ENCODE measurements at regions not wholly inside any gene's neighbourhood (a gene's known extent, or its start where the extent isn't known, plus 50 kb on each side); places are given as distances from the start of the nearest gene placed in this dataset.

DNA sequence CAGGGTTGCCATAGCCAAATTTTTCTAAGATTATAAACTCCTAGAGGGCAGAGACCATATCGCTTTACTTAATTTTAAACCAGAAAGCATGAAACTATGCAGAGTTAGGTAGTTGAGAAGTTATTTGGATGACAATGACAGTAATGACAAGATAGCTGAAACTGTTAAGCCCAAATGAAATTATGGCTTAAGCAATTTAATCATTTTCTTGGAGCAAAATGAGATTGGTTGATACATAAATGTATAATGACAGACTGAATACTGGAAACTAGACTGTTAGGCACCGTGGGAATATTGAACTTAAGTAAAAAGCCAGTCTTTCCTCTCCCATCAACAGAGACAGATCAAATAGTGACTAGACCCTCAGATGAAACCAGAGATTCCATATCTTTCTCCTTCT is 670.3 kb upstream of the NRSN1 start:
- no peaks in the 10 kb centered on the region for H3K9me3 ChIP-seq (ENCODE audit: low read depth)
- no peak overlapping the region for H3K4me3 ChIP-seq
- no peaks in the 10 kb centered on the region for H3K79me2 ChIP-seq (ENCODE audit: low read depth)
- no peaks in the 10 kb centered on the region for H3K4me1 ChIP-seq
- H3F3A ChIP-seq (ENCODE audit: low read depth): no peaks in the 10 kb centered on the region
- no peak overlapping the region for H3K4me3 Mint-ChIP-seq
- peaks cover 5% of the 10 kb centered on the region for H3K9me3 Mint-ChIP-seq
- H3K27me3 Mint-ChIP-seq (ENCODE audit: insufficient read depth, low read depth): no peaks in the 10 kb centered on the region
- no peaks in the 10 kb centered on the region for H4K20me1 ChIP-seq (ENCODE audit: low read depth)
- no peaks in the 10 kb centered on the region for H3K27me3 ChIP-seq
- H3K36me3 ChIP-seq: no peaks in the 10 kb centered on the region
- TF ChIP-seq EZH2 (IDR thresholded peaks at IDR 0.05) (no peak), EZH2phosphoT487 (IDR thresholded peaks at IDR 0.05) (no peak)
- TF ChIP-seq, protein P1, sequence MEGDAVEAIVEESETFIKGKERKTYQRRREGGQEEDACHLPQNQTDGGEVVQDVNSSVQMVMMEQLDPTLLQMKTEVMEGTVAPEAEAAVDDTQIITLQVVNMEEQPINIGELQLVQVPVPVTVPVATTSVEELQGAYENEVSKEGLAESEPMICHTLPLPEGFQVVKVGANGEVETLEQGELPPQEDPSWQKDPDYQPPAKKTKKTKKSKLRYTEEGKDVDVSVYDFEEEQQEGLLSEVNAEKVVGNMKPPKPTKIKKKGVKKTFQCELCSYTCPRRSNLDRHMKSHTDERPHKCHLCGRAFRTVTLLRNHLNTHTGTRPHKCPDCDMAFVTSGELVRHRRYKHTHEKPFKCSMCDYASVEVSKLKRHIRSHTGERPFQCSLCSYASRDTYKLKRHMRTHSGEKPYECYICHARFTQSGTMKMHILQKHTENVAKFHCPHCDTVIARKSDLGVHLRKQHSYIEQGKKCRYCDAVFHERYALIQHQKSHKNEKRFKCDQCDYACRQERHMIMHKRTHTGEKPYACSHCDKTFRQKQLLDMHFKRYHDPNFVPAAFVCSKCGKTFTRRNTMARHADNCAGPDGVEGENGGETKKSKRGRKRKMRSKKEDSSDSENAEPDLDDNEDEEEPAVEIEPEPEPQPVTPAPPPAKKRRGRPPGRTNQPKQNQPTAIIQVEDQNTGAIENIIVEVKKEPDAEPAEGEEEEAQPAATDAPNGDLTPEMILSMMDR (IDR thresholded peaks at IDR 0.05): no peak
- no peak overlapping the region for H2AFZ ChIP-seq (replicated peaks)
- no peak overlapping the region for H3K9ac ChIP-seq
- H3K4me2 ChIP-seq: no peak overlapping the region
- no peak overlapping the region for H3K27ac Mint-ChIP-seq
- no peak for DNase-seq (ENCODE audit: low spot score)
- peaks cover 4% of the 10 kb centered on the region for H3K4me1 Mint-ChIP-seq
- H3K36me3 Mint-ChIP-seq: no peaks in the 10 kb centered on the region
- no peak overlapping the region for H3K27ac ChIP-seq

DNA sequence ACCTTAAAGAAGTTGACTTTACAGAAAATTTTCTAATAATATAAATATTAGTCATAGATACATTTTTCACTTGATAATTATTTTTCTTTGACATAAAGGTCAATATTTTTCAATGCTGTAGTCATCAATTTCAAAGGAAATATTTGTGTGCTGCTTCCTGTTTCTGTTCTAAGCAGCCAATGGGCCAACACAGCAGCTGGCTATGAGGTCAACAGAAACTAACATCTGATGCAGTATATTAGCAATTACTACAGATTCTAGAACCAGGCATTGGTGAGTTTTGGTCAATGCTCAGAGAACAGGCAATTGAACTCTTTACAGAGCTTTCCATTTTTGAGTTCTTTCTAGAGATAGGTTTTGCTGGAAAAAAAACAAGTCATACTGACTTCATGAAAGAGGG is 669.6 kb upstream of the NRSN1 start:
- no peaks in the 10 kb centered on the region for H3K36me3 ChIP-seq
- DNase-seq (ENCODE audit: low spot score): no peak
- TF ChIP-seq, protein P1 (IDR thresholded peaks at IDR 0.05): no peak
- TF ChIP-seq EZH2 (IDR thresholded peaks at IDR 0.05) (no peak), EZH2phosphoT487 (IDR thresholded peaks at IDR 0.05) (no peak)
- H3K27me3 ChIP-seq: no peaks in the 10 kb centered on the region
- Mint-ChIP-seq H3K4me3 (no peak overlapping the region), H3K36me3 (no peaks in the 10 kb centered on the region), H3K4me1 (peaks cover 4% of the 10 kb centered on the region), H3K27ac (no peak overlapping the region), H3K9me3 (peaks cover 5% of the 10 kb centered on the region), H3K27me3 (ENCODE audit: insufficient read depth, low read depth) (no peaks in the 10 kb centered on the region)
- no peak overlapping the region for H3K4me2 ChIP-seq
- no peaks in the 10 kb centered on the region for H4K20me1 ChIP-seq (ENCODE audit: low read depth)
- no peak overlapping the region for H2AFZ ChIP-seq (replicated peaks)
- H3K9ac ChIP-seq: no peak overlapping the region
- no peaks in the 10 kb centered on the region for H3F3A ChIP-seq (ENCODE audit: low read depth)
- no peak overlapping the region for H3K4me3 ChIP-seq
- H3K9me3 ChIP-seq (ENCODE audit: low read depth): no peaks in the 10 kb centered on the region
- H3K27ac ChIP-seq: no peak overlapping the region
- H3K4me1 ChIP-seq: no peaks in the 10 kb centered on the region
- H3K79me2 ChIP-seq (ENCODE audit: low read depth): no peaks in the 10 kb centered on the region

DNA sequence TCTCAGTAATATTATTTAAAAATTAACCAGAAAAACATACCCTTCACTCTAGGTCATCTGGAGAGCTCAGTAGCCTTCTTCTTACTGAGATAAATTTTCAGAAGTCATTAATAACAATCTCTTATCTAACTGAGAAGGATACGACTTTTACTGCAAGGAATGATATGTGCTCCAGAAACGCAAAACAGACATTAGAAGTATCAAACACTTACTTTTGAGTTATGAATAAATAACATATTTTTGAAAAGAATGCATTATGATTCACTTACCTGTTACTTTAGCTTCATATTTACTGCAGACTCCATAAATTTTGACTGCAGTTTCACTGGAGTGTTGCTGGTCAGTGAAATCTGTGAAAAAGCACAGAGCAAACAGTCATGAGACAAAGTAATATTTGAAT is 668.7 kb upstream of the NRSN1 start:
- H3K4me1 Mint-ChIP-seq: peaks cover 4% of the 10 kb centered on the region
- no peak for DNase-seq (ENCODE audit: low spot score)
- Histone ChIP-seq H3K36me3 (no peaks in the 10 kb centered on the region), H3K27me3 (no peaks in the 10 kb centered on the region), H3K9ac (no peak overlapping the region), H4K20me1 (ENCODE audit: low read depth) (no peaks in the 10 kb centered on the region), H3F3A (ENCODE audit: low read depth) (no peaks in the 10 kb centered on the region), H3K79me2 (ENCODE audit: low read depth) (no peaks in the 10 kb centered on the region), H3K4me3 (no peak overlapping the region), H3K4me1 (no peaks in the 10 kb centered on the region), H3K27ac (no peak overlapping the region), H3K9me3 (ENCODE audit: low read depth) (no peaks in the 10 kb centered on the region), H2AFZ (replicated peaks) (no peak overlapping the region), H3K4me2 (no peak overlapping the region)
- H3K27me3 Mint-ChIP-seq (ENCODE audit: insufficient read depth, low read depth): no peaks in the 10 kb centered on the region
- no peaks in the 10 kb centered on the region for H3K36me3 Mint-ChIP-seq
- no peak for TF ChIP-seq EZH2 (IDR thresholded peaks at IDR 0.05)
- TF ChIP-seq, protein P1 (IDR thresholded peaks at IDR 0.05): no peak
- TF ChIP-seq EZH2phosphoT487 (IDR thresholded peaks at IDR 0.05): no peak
- H3K27ac Mint-ChIP-seq: no peak overlapping the region
- H3K4me3 Mint-ChIP-seq: no peak overlapping the region
- peaks cover 5% of the 10 kb centered on the region for H3K9me3 Mint-ChIP-seq

DNA sequence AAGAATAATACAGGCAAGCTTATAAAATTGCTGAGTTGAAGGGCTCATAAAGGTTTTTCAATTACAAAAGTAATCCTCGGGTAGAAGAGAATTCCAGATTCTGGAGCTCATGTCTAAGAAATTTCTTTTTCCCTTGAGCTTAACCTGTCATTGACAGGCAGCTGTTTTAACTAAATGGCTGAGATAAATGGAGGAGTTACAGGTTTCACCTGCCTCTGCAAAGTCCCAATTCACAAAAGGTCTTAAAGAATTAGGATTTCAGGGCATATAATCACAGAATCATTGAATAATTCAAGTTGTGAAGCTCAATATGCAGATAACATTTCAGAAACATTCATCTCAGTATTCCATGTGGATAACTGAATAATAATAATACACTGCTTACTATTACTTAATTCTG is 660.1 kb upstream of the NRSN1 start:
- Histone ChIP-seq H3K9ac (no peak overlapping the region), H3K4me3 (no peak overlapping the region), H3K36me3 (no peaks in the 10 kb centered on the region), H3K79me2 (ENCODE audit: low read depth) (no peaks in the 10 kb centered on the region), H2AFZ (replicated peaks) (no peak overlapping the region), H3K27ac (no peak overlapping the region), H4K20me1 (ENCODE audit: low read depth) (no peaks in the 10 kb centered on the region), H3K4me2 (no peak overlapping the region), H3K27me3 (no peaks in the 10 kb centered on the region), H3K9me3 (ENCODE audit: low read depth) (no peaks in the 10 kb centered on the region), H3F3A (ENCODE audit: low read depth) (no peaks in the 10 kb centered on the region), H3K4me1 (no peaks in the 10 kb centered on the region)
- DNase-seq (ENCODE audit: low spot score): no peak
- no peaks in the 10 kb centered on the region for H3K4me1 Mint-ChIP-seq
- H3K27me3 Mint-ChIP-seq (ENCODE audit: insufficient read depth, low read depth): no peaks in the 10 kb centered on the region
- H3K36me3 Mint-ChIP-seq: no peaks in the 10 kb centered on the region
- TF ChIP-seq, protein P1 (IDR thresholded peaks at IDR 0.05): no peak
- TF ChIP-seq EZH2phosphoT487 (IDR thresholded peaks at IDR 0.05) (no peak), EZH2 (IDR thresholded peaks at IDR 0.05) (no peak)
- no peak overlapping the region for H3K4me3 Mint-ChIP-seq
- no peaks in the 10 kb centered on the region for H3K9me3 Mint-ChIP-seq
- no peak overlapping the region for H3K27ac Mint-ChIP-seq

Data from neural progenitor cell (in vitro differentiated cells).